Adrenal gland (tissue), 9 donors: ENCODE measurements at regions not wholly inside any gene's neighbourhood (a gene's known extent, or its start where the extent isn't known, plus 50 kb on each side); places are given as distances from the start of the nearest gene placed in this dataset.

Source experiments
- DNase-seq, 7 donors: peaks; one replicate each; pipeline ENCODE4 v3.0.0-alpha.2; 2019 to 2020
- H3K27ac ChIP-seq, 5 donors: fragments of 200-600 bp; sonication (generic) in 4 of 5; 1 replicate in 3 of 5; 2 replicates in 2 of 5; pipeline versions ENCODE4 v1.5.1 to v1.8.0; 2016 to 2020; ENCODE audit warnings: mild to moderate bottlenecking in 1 of 5
- H3K27me3 ChIP-seq: fragments of 200-600 bp; 2 replicates; pipeline ENCODE4 v1.8.0; 2021
- H3K36me3 ChIP-seq, 2 donors: fragments of 200-600 bp; replicated peaks in 1 of 2; 1 replicate in 1 of 2; 2 replicates in 1 of 2; pipeline versions ENCODE4 v1.5.1 to v1.8.0; 2018 to 2022
- H3K4me1 ChIP-seq, 2 donors: fragments of 200-600 bp; replicated peaks in 1 of 2; 1 replicate in 1 of 2; 2 replicates in 1 of 2; pipeline versions ENCODE4 v1.5.1 to v1.8.0; 2018 to 2021
- H3K4me3 ChIP-seq, 4 donors: fragments of 200-600 bp; sonication (generic) in 3 of 4; one replicate each; pipeline ENCODE4 v1.5.1; 2016 to 2018
- H3K9me3 ChIP-seq, 3 donors: fragments of 200-600 bp; sonication (generic) in 1 of 3; replicated peaks in 1 of 3; 1 replicate in 2 of 3; 2 replicates in 1 of 3; pipeline versions ENCODE4 v1.5.1 to v1.8.0; 2016 to 2021
- CTCF ChIP-seq, 6 experiments: fragments of 450-650 bp in 4 of 6; fragments of 200-600 bp in 2 of 6; sonication (generic) in 1 of 6; IDR thresholded peaks; 1 replicate in 5 of 6; 2 replicates in 1 of 6; pipeline versions ENCODE4 v1.5.1 to v1.8.0; 2016 to 2021; ENCODE audit warnings: antibody characterized with exemption in 6 of 6, mild to moderate bottlenecking in 2 of 6, moderate library complexity in 1 of 6
- POLR2A ChIP-seq, 2 donors: fragments of 450-650 bp; IDR thresholded peaks; one replicate each; pipeline ENCODE4 v1.6.1; 2017; ENCODE audit warnings: antibody characterized with exemption in 2 of 2, mild to moderate bottlenecking in 2 of 2, moderate library complexity in 1 of 2
- WGBS, 4 donors: extraction: QIAGEN DNeasy Blood & Tissue Kit in 2 of 4; methylation state at CpG; one replicate each; pipeline versions ENCODE4 v1.1.5 to v1.1.7; 2013 to 2017; 5-methylcytosine and 5-hydroxymethylcytosine counted together
- intact Hi-C, 2 donors: fragments of 100-400 bp; cut with DNase I; formaldehyde crosslinking; loops; one replicate each; pipeline versions ENCODE4 v1.14.1 to v1.15.0; 2022 to 2023
- donor health status: healthy with polysubstance abuse.
- donor health status: Bipolar disorder and iron deficiency.
- donor health status: DM: yes; HTN: yes; CAD: no.
- donor health status: DM: no; HTN: no; CAD: no.
- donor health status: DM: no; HTN: no; CAD: no.

GRCh38 chr5:87940775-87941174 lies 327.9 kb downstream of the TMEM161B start:
- Histone ChIP-seq H3K36me3 (no peaks in the 10 kb centered on the region), H3K27ac (no peak overlapping the region), H3K4me3 (no peak overlapping the region), H3K4me1 (no peaks in the 10 kb centered on the region), H3K9me3 (no peaks in the 10 kb centered on the region), H3K27me3 (no peaks in the 10 kb centered on the region)
- WGBS, 4 donors = 52 to 57% (median 55%) methylated on average over 4 of the region's 4 CpGs
- DNase-seq = no peak
- TF ChIP-seq POLR2A (IDR thresholded peaks at IDR 0.05) = no peak
- TF ChIP-seq CTCF (IDR thresholded peaks at IDR 0.05) = no peak
- intact Hi-C loops = no loop called here

GRCh38 chr5:87936667-87937066 lies 332.0 kb downstream of the TMEM161B start:
- no peak for TF ChIP-seq POLR2A (IDR thresholded peaks at IDR 0.05)
- no peak for TF ChIP-seq CTCF (IDR thresholded peaks at IDR 0.05)
- H3K27me3 ChIP-seq = no peaks in the 10 kb centered on the region
- intact Hi-C loops = no loop called here

GRCh38 chr5:87924436-87924835 lies 344.2 kb downstream of the TMEM161B start:
- intact Hi-C loops = no loop called here
- 50 to 61% (median 60%) methylated on average over 3 to 7 of the region's 7 CpGs for WGBS, 4 donors
- no peak for TF ChIP-seq CTCF (IDR thresholded peaks at IDR 0.05)
- TF ChIP-seq POLR2A (IDR thresholded peaks at IDR 0.05) = no peak

More at GRCh38 chr5:87936667-87937066, 332.0 kb downstream of the TMEM161B start:
- peaks cover 0 to 5% (median 0%) of the 10 kb centered on the region in 3 donors for H3K9me3 ChIP-seq
- no peak overlapping the region for H3K27ac ChIP-seq
- DNase-seq = no peak
- H3K4me3 ChIP-seq = no peak overlapping the region
- no peaks in the 10 kb centered on the region for H3K4me1 ChIP-seq
- no peaks in the 10 kb centered on the region for H3K36me3 ChIP-seq

GRCh38 chr5:87916320-87916719 lies 352.3 kb downstream of the TMEM161B start:
- no peaks in the 10 kb centered on the region for H3K4me1 ChIP-seq
- TF ChIP-seq CTCF (IDR thresholded peaks at IDR 0.05) (no peak), POLR2A (IDR thresholded peaks at IDR 0.05) (no peak)
- intact Hi-C loops = no loop called here
- no peak overlapping the region for H3K27ac ChIP-seq
- H3K36me3 ChIP-seq = no peaks in the 10 kb centered on the region
- no peak for DNase-seq
- no peak overlapping the region for H3K4me3 ChIP-seq
- H3K27me3 ChIP-seq = no peaks in the 10 kb centered on the region
- WGBS, 4 donors = 79 to 88% (median 83%) methylated on average over 4 of the region's 4 CpGs
- H3K9me3 ChIP-seq = no peaks in the 10 kb centered on the region

More at GRCh38 chr5:87924436-87924835, 344.2 kb downstream of the TMEM161B start:
- no peaks in the 10 kb centered on the region for H3K4me1 ChIP-seq
- no peaks in the 10 kb centered on the region for H3K36me3 ChIP-seq
- no peaks in the 10 kb centered on the region for H3K27me3 ChIP-seq
- no peak overlapping the region for H3K27ac ChIP-seq
- H3K4me3 ChIP-seq = no peak overlapping the region
- H3K9me3 ChIP-seq = no peaks in the 10 kb centered on the region
- DNase-seq = no peak
